Mammary epithelial cell (primary cell): ENCODE measurements at regions not wholly inside any gene's neighbourhood (a gene's known extent, or its start where the extent isn't known, plus 50 kb on each side); places are given as distances from the start of the nearest gene placed in this dataset.

Source experiments
- EZH2 ChIP-seq: IDR thresholded peaks from 2 replicates; pipeline ENCODE4 v1.6.1; 2012; ENCODE audit warnings: low read length, inconsistent platforms, borderline replicate concordance
- TF ChIP-seq, protein P1 (sequence below), 2 donors: IDR thresholded peaks in 1 of 2; conservative IDR thresholded peaks in 1 of 2; 2 replicates each; pipeline ENCODE4 v1.5.1; 2011 to 2012; ENCODE audit warnings: inconsistent platforms in 2 of 2, low read length in 2 of 2, mild to moderate bottlenecking in 2 of 2, control low read depth in 1 of 2, low read depth in 1 of 2; ENCODE audit not compliant: insufficient read depth in 1 of 2; ENCODE audit errors: extremely low read depth in 1 of 2

- TF ChIP-seq, protein P1, sequence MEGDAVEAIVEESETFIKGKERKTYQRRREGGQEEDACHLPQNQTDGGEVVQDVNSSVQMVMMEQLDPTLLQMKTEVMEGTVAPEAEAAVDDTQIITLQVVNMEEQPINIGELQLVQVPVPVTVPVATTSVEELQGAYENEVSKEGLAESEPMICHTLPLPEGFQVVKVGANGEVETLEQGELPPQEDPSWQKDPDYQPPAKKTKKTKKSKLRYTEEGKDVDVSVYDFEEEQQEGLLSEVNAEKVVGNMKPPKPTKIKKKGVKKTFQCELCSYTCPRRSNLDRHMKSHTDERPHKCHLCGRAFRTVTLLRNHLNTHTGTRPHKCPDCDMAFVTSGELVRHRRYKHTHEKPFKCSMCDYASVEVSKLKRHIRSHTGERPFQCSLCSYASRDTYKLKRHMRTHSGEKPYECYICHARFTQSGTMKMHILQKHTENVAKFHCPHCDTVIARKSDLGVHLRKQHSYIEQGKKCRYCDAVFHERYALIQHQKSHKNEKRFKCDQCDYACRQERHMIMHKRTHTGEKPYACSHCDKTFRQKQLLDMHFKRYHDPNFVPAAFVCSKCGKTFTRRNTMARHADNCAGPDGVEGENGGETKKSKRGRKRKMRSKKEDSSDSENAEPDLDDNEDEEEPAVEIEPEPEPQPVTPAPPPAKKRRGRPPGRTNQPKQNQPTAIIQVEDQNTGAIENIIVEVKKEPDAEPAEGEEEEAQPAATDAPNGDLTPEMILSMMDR (conservative IDR thresholded peaks at IDR 0.05 in 1 of 2, IDR thresholded peaks at IDR 0.05 in 1 of 2; ENCODE audit: extremely low read depth in 1 of 2, insufficient read depth in 1 of 2, low read depth in 1 of 2, low read length in 2 of 2), result no peak
- TF ChIP-seq EZH2, result no peak
These were observed 120.6 kb upstream of the TACR1 start for GRCh38 chr2:75319951-75320350.
